Subcutaneous abdominal adipose tissue (tissue), 5 donors: ENCODE measurements at regions not wholly inside any gene's neighbourhood (a gene's known extent, or its start where the extent isn't known, plus 50 kb on each side); places are given as distances from the start of the nearest gene placed in this dataset.
A peak's percentile ranks its signal among the peaks of the same experiment; 100 is the strongest.

Experiments
- H3K27ac ChIP-seq: one replicate; pipeline ENCODE4 v1.7.0; 2013; ENCODE audit warnings: low read depth, mild to moderate bottlenecking, inconsistent platforms, low read length, moderate library complexity
- H3K27me3 ChIP-seq, 5 donors: one replicate each; pipeline ENCODE4 v1.7.0; 2013; ENCODE audit warnings: low read length in 5 of 5, inconsistent platforms in 1 of 5; ENCODE audit not compliant: control insufficient read depth in 5 of 5, insufficient read depth in 4 of 5
- H3K36me3 ChIP-seq, 5 donors: one replicate each; pipeline ENCODE4 v1.7.0; 2013; ENCODE audit warnings: low read length in 5 of 5; ENCODE audit not compliant: control insufficient read depth in 5 of 5, insufficient read depth in 5 of 5
- H3K4me1 ChIP-seq, 5 donors: one replicate each; pipeline ENCODE4 v1.7.0; 2013; ENCODE audit warnings: low read length in 5 of 5, mild to moderate bottlenecking in 3 of 5, moderate library complexity in 1 of 5; ENCODE audit not compliant: control insufficient read depth in 5 of 5, insufficient read depth in 5 of 5
- H3K4me3 ChIP-seq, 5 donors: one replicate each; pipeline ENCODE4 v1.7.0; 2013; ENCODE audit warnings: low read length in 5 of 5, low read depth in 1 of 5
- H3K9ac ChIP-seq, 5 donors: one replicate each; pipeline ENCODE4 v1.7.0; 2013; ENCODE audit warnings: low read length in 5 of 5, mild to moderate bottlenecking in 4 of 5, moderate library complexity in 3 of 5
- H3K9me3 ChIP-seq, 5 donors: one replicate each; pipeline ENCODE4 v1.7.0; 2013; ENCODE audit warnings: low read length in 5 of 5; ENCODE audit not compliant: control insufficient read depth in 5 of 5
- donor health status: healthy.
- donor health status: healthy.
- donor health status: healthy.
- donor health status: healthy.
- donor health status: healthy.

DNA sequence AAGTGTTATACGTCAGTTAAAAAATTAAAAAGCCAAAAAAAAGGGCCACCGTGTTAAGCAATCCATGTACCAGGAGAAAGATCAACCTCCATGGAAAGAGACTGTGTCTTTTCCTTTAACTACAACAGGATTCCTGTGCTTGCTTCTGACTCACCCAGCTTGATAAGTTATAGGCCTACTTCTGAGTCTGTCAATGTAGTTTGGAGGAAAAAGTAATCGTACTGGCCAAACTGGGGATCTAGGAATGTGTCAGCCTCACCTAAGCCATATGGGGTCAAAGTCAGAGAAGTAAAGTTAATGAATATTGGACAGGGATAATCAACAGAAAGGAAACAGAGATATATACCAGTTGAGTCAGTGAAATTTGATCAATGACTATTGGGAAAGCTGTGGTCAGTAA, 470.8 kb upstream of the SLIT2 start:
- Histone ChIP-seq H3K9me3 (peaks cover 0 to 13% (median 11%) of the 10 kb centered on the region in 5 donors), H3K27me3 (no peaks in the 10 kb centered on the region), H3K4me1 (no peaks in the 10 kb centered on the region), H3K27ac (no peak overlapping the region), H3K36me3 (no peaks in the 10 kb centered on the region), H3K4me3 (no peak overlapping the region), H3K9ac (no peak overlapping the region)

DNA sequence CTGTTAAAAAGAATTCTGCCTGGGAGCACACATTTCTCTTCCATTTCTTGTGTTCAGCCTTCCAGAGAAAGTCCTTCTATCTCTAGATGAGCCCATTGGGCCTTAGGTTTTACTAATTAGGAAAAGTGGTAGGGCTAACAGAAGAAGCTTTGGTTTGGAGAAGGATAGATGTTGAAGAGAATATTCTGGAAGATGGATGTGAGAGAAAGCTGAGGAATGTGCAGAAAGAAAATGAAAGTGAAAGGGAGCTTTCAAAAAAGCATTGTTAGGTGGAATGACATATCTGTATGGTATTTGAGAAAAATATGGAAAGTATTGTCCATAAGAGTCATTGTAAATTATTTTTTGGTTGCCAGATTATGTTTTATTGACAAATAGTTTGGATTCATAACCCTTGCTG, 474.8 kb upstream of the SLIT2 start:
- Histone ChIP-seq H3K4me3 (no peak overlapping the region), H3K27me3 (no peaks in the 10 kb centered on the region), H3K36me3 (no peaks in the 10 kb centered on the region), H3K27ac (no peak overlapping the region), H3K9ac (no peak overlapping the region), H3K4me1 (no peaks in the 10 kb centered on the region), H3K9me3 (no peaks in the 10 kb centered on the region)

DNA sequence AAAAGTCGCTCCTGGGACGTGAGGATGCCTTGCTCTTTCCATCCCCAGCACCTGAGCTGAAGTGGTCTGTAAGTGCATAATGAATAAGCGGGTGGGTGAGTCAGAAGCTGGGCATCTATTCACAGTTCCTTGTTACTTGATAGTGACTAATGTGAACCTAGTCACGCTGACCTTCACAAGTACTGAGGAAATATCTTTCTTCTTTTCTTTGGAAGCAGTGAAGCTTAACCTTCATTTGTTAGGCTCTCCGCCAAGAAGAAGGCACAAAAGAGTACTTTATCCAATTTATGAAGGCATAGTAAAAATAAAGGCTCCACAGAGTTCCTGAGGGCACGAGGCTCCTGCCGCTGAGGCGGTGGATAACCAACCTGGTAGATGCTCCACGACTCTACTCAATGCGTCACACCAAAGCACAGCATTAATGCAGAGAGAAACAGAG, 475.7 kb upstream of the SLIT2 start:
- H3K36me3 ChIP-seq: no peaks in the 10 kb centered on the region
- no peak overlapping the region for H3K4me3 ChIP-seq
- no peak overlapping the region for H3K9ac ChIP-seq
- H3K27ac ChIP-seq: no peak overlapping the region
- no peaks in the 10 kb centered on the region for H3K9me3 ChIP-seq
- H3K27me3 ChIP-seq: no peaks in the 10 kb centered on the region
- H3K4me1 ChIP-seq: no peaks in the 10 kb centered on the region

DNA sequence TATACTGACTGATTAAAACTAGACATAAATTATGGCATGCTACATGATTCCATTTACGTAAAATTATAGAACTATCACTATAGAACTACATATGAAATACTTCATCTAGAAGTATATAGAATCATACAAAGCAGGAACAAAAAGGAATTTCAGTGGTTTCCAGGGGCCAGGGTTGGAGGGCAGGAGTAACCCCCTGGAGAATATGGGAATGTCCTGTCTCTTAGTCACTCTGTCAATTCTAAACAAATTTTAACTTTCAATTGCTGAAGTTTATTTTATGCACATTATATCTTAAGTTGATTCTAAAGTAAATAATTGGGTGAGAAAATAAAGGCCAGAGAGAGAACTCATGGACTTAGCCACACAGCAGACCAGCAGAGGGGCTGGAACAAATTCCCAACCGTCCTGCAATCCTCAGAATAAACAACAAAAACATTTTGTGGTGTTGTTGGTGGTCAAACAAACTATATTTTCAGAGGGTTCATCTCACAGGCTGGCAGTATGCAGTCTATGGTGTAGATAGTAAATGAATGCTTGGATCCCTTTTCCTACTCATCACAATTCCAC, 476.9 kb upstream of the SLIT2 start:
- no peak overlapping the region for H3K4me3 ChIP-seq
- H3K27me3 ChIP-seq: no peaks in the 10 kb centered on the region
- no peaks in the 10 kb centered on the region for H3K36me3 ChIP-seq
- H3K9ac ChIP-seq: no peak overlapping the region
- H3K27ac ChIP-seq: no peak overlapping the region
- no peaks in the 10 kb centered on the region for H3K4me1 ChIP-seq
- no peaks in the 10 kb centered on the region for H3K9me3 ChIP-seq

DNA sequence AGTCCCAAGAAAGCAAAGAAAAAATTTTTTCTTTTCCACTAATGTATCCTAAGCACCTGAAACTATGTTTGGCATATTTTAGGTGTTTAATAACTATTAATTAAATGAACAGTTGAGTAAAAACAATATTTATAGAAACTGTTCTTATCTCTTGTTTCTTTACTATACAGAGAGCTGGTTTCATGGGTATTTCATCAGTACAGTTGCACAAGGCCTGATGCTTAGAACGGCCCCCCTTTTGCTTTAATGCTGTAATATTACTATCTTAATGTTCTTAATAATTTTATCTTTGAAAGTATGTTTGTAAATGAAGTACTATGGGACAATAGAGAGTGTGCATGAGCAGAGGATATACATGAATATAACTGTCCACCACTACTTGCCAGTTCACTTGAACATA, 479.1 kb upstream of the SLIT2 start:
- no peak overlapping the region for H3K4me3 ChIP-seq
- H3K27me3 ChIP-seq: no peaks in the 10 kb centered on the region

DNA sequence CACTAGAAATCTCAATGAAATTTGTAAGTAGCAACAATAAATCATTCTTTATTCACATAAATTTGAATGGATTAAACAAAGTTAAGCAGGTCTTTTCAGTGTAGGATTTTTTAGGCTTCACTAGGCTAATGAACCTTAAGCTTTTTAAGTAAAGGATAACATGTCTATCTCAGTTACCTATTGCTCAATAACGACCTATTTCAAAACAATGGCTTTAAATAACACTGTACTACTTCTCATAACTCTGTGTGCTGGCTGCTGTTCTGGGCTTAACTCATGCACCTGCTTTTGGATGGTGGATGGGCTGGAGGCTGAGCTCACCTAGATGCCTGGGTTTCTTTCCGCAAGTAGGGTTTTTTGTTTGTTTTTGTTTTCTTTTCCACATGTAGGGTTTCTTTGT, 495.0 kb upstream of the SLIT2 start:
- Histone ChIP-seq H3K27me3 (no peaks in the 10 kb centered on the region), H3K9me3 (no peaks in the 10 kb centered on the region), H3K4me3 (no peak overlapping the region), H3K4me1 (no peaks in the 10 kb centered on the region), H3K27ac (no peak overlapping the region), H3K9ac (no peak overlapping the region), H3K36me3 (no peaks in the 10 kb centered on the region)

More for the DNA sequence above, 479.1 kb upstream of the SLIT2 start:
- H3K36me3 ChIP-seq: no peaks in the 10 kb centered on the region
- H3K9me3 ChIP-seq: no peaks in the 10 kb centered on the region
- no peaks in the 10 kb centered on the region for H3K4me1 ChIP-seq
- H3K9ac ChIP-seq: no peak overlapping the region
- H3K27ac ChIP-seq: no peak overlapping the region

DNA sequence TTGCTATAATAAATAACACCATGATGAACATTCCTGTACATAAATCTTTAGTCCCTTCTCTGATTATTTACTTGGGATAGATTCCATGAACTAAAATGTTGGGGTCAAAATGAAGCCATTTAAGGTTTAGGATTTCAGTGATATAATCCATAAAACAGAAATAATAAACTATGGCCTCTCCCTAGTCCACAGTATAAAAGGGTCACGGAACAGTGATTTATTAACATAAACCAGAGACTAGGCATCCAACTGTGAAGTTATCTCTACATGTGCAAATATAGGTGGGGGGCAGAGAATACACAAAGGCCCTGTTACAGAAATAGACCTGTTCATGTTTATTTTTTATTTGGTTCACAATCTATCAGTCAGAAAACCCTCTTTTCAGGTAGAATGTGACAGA, 499.1 kb upstream of the SLIT2 start:
- Histone ChIP-seq H3K4me3 (no peak overlapping the region), H3K9ac (no peak overlapping the region), H3K27ac (no peak overlapping the region), H3K36me3 (no peaks in the 10 kb centered on the region), H3K27me3 (no peaks in the 10 kb centered on the region), H3K9me3 (no peaks in the 10 kb centered on the region), H3K4me1 (peaks cover 0 to 12% (median 4%) of the 10 kb centered on the region in 5 donors)

DNA sequence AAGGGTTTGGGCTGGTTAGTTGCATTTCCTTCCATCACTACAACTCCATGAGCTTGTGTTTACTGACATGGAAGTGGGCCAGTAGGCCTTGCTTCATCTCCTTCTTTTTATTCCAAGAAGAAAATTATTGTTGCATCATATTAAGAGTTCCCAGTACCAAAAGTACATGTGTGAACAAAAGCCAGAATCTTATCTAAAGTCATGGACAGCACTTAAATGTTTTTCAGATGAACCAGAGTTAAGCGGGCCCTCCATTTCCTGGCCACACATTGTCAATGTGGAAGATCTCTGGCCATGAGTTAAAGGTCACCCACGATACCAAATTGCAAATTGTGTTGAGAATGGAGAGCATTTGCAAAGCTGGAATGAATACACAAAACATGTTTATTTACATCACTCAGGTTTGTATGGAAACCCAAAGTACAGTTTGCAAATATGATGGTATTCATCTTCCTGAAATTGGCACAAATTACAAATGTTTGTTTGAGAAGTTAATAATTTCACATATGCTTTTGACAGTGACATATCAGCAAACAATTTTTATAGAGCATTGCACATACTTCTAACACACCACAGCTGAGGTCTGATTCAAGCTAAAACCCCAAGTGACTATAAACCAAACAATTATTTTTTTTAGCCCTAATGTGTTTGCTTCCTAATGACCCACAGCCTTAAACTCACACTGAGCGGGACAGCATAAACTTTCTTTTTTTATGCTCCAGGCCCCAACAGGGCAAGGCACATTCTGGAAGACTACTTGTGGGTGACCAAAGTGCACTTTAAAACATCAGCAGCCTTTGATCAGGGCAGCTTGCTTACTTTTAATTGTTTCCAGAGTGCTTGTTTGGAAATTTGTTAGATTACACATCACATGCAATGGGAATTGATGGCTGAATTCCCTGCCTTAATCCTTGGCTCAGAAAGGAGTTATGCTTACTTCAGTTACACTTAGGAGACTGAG, 502.9 kb upstream of the SLIT2 start:
- Histone ChIP-seq H3K4me1 (peaks cover 0 to 12% (median 4%) of the 10 kb centered on the region in 5 donors), H3K9me3 (no peaks in the 10 kb centered on the region), H3K27ac (peak overlapping the region; percentile 26), H3K36me3 (no peaks in the 10 kb centered on the region), H3K27me3 (no peaks in the 10 kb centered on the region), H3K9ac (no peak overlapping the region), H3K4me3 (no peak overlapping the region)

DNA sequence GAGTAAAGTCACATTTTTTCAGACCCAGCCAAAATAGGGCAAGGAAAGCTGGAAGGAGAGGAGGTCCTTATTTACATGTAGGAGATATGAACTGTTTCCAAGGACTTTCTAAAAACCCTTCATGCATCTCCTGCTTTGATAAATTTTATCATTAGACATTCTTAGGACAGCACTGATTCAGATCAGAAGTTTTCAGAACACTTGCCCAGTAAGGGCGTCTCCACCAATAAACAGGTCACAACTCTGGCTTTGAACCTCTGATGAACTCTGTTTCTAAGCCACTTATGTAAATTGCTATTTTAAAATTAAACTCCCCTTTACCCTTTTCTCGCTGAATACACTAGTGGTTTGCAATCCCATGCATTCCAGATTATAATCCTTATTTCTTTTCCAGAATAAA, 505.3 kb upstream of the SLIT2 start:
- Histone ChIP-seq H3K9ac (no peak overlapping the region), H3K36me3 (no peaks in the 10 kb centered on the region), H3K4me3 (no peak overlapping the region)

DNA sequence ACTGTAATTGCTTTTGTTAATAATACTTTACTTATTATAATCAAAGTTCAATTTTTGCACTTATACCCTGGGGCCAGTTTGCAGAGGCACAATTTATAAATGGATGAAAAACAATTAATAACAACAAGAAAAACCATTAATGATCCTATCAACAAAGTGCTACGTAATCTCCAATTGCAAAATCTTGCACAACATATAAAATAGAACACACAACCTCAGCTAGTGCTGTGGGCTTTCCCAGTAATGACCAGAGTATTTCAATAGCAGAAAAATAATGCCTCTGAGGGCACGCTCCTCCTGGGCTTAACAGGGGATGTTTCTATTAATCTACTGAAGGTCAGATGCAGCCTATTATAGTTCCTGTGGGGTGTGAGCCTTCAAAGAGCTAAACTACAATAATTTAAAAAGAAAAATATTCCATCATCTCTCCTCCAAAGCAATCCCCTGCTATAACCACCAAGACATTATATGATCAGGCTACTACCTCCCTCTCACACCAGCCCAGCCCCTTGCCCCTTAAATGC, 508.5 kb upstream of the SLIT2 start:
- H3K9me3 ChIP-seq: no peaks in the 10 kb centered on the region
- peaks cover 0 to 5% (median 0%) of the 10 kb centered on the region in 5 donors for H3K4me1 ChIP-seq
- H3K9ac ChIP-seq: no peak overlapping the region

More for the DNA sequence above, 505.3 kb upstream of the SLIT2 start:
- Histone ChIP-seq H3K4me1 (peaks cover 0 to 12% (median 4%) of the 10 kb centered on the region in 5 donors), H3K27me3 (no peaks in the 10 kb centered on the region), H3K27ac (no peak overlapping the region), H3K9me3 (no peaks in the 10 kb centered on the region)

More for the DNA sequence above, 508.5 kb upstream of the SLIT2 start:
- H3K27me3 ChIP-seq: no peaks in the 10 kb centered on the region
- H3K36me3 ChIP-seq: no peaks in the 10 kb centered on the region
- H3K4me3 ChIP-seq: no peak overlapping the region
- no peak overlapping the region for H3K27ac ChIP-seq
